Liver (tissue), 3 donors: ENCODE measurements at regions not wholly inside any gene's neighbourhood (a gene's known extent, or its start where the extent isn't known, plus 50 kb on each side); places are given as distances from the start of the nearest gene placed in this dataset.
"Not testable (repeated sequence)": the region's sequence is repeated elsewhere in the genome, so short reads cannot be mapped to it uniquely, and the experiment has no call there.

Source experiments
- CTCF ChIP-seq: fragments of 150-350 bp; IDR thresholded peaks from 2 replicates; pipeline ENCODE4 v1.5.1; 2017; ENCODE audit warnings: improper control_type of control experiment, low read depth, low read length; ENCODE audit not compliant: missing input control
- RAD21 ChIP-seq, 2 donors: IDR thresholded peaks; 2 replicates each; pipeline ENCODE4 v1.6.1; 2016; ENCODE audit warnings: antibody characterized with exemption in 2 of 2, mild to moderate bottlenecking in 2 of 2
- TF ChIP-seq, protein P1 (sequence below): IDR thresholded peaks from 2 replicates; pipeline ENCODE4 v1.6.1; 2016; ENCODE audit warnings: antibody characterized with exemption, mild to moderate bottlenecking
- donor health status: healthy.
- donor health status: healthy.

DNA sequence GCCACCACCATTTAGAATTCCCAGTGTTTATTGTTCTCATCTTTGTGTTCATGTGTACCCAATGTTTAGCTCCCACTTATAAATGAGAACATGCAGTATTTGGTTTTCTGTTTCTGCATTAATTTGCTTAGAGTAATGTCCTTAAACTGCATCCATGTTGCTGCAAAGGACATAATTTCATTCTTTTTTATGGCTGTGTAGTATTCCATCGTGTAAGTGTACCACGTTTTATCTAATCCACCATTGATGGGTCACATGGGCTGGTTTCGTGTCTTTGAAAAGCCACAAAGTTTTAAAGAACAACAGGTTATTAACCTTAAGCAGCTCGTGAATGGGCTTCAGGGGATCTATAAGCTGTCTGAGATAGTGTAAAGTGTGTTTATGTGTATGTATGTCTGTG, 125.2 kb upstream of the CDIN1 start:
- not testable (repeated sequence) for TF ChIP-seq CTCF; RAD21 (IDR thresholded peaks at IDR 0.05)
- TF ChIP-seq, protein P1, sequence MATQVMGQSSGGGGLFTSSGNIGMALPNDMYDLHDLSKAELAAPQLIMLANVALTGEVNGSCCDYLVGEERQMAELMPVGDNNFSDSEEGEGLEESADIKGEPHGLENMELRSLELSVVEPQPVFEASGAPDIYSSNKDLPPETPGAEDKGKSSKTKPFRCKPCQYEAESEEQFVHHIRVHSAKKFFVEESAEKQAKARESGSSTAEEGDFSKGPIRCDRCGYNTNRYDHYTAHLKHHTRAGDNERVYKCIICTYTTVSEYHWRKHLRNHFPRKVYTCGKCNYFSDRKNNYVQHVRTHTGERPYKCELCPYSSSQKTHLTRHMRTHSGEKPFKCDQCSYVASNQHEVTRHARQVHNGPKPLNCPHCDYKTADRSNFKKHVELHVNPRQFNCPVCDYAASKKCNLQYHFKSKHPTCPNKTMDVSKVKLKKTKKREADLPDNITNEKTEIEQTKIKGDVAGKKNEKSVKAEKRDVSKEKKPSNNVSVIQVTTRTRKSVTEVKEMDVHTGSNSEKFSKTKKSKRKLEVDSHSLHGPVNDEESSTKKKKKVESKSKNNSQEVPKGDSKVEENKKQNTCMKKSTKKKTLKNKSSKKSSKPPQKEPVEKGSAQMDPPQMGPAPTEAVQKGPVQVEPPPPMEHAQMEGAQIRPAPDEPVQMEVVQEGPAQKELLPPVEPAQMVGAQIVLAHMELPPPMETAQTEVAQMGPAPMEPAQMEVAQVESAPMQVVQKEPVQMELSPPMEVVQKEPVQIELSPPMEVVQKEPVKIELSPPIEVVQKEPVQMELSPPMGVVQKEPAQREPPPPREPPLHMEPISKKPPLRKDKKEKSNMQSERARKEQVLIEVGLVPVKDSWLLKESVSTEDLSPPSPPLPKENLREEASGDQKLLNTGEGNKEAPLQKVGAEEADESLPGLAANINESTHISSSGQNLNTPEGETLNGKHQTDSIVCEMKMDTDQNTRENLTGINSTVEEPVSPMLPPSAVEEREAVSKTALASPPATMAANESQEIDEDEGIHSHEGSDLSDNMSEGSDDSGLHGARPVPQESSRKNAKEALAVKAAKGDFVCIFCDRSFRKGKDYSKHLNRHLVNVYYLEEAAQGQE, result not testable (repeated sequence)
